ENCODE measurements at regions not wholly inside any gene's neighbourhood (a gene's known extent, or its start where the extent isn't known, plus 50 kb on each side); places are given as distances from the start of the nearest gene placed in this dataset.
"Not testable (repeated sequence)": the region's sequence is repeated elsewhere in the genome, so short reads cannot be mapped to it uniquely, and the experiment has no call there.

DNA sequence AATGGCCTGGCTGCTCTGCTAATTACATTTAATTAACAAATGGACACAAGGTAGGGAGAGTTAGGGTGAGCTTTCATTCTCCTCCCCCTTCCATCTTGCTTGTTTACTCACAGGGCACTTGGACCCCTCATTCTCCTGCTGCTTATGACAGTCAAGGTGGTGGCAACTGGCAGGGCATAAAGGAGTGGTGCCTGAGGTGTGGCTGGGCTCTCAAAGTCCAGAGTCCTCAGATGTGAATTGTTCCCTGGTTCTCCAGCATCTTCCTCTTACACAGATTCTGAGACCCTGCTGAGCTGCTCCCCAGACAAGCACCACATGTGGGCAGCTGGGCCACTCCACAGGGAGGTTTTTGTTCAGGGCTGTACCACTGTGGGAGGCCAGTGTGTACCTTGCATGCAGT, 552.9 kb downstream of the RPIA start:
- TF ChIP-seq POLR2A (IDR thresholded peaks at IDR 0.05; ENCODE audit: low read depth, low read length); CTCF (IDR thresholded peaks at IDR 0.05; ENCODE audit: extremely low read depth in 1 of 2, insufficient read depth in 1 of 2, low read depth in 1 of 2, low read length in 2 of 2); MAX (IDR thresholded peaks at IDR 0.05; ENCODE audit: insufficient read depth, insufficient read length); EZH2 (IDR thresholded peaks at IDR 0.05; ENCODE audit: borderline replicate concordance, low read depth, low read length, severe bottlenecking): not testable (repeated sequence)
